SK-N-SH (cell line): ENCODE measurements at regions not wholly inside any gene's neighbourhood (a gene's known extent, or its start where the extent isn't known, plus 50 kb on each side); places are given as distances from the start of the nearest gene placed in this dataset.

Experiments used
- CTCF ChIA-PET: fragments of 300-600, 350-600 bp; formaldehyde crosslinking; extraction: SDS; loops from one replicate; lab custom pipeline; 2021; lab: Yijun Ruan, JAX
- POLR2A ChIA-PET: fragments of 350-600 bp; sonication (Branson Sonifier 250); formaldehyde crosslinking; extraction: SDS; loops from one replicate; lab custom pipeline; 2020; ENCODE audit warnings: antibody characterized with exemption, inconsistent platforms; lab: Yijun Ruan, JAX
- DNase-seq: peaks from one replicate; pipeline ENCODE4 v3.0.0; 2012
- H2AFZ ChIP-seq: fragments of 200-600 bp; sonication (generic); 2 replicates; pipeline ENCODE4 v1.8.1; 2016; ENCODE audit warnings: antibody characterized with exemption, mild to moderate bottlenecking, low read depth
- H3F3A ChIP-seq: fragments of 200-600 bp; sonication (generic); replicated peaks from 2 replicates; pipeline ENCODE3; 2016; ENCODE audit warnings: antibody characterized with exemption, mild to moderate bottlenecking; ENCODE audit not compliant: insufficient read depth
- H3K27ac ChIP-seq, 2 experiments: fragments of 200-500 bp in 1 of 2; fragments of 200-600 bp in 1 of 2; sonication (Bioruptor generic) in 1 of 2; sonication (generic), shearing (Covaris generic) in 1 of 2; 2 replicates each; pipeline versions ENCODE4 v1.5.1 to v1.6.1; 2014 to 2016; ENCODE audit warnings: low read depth in 2 of 2, inconsistent platforms in 1 of 2, low read length in 1 of 2, mild to moderate bottlenecking in 1 of 2, mixed read lengths in 1 of 2
- H3K27me3 ChIP-seq: fragments of 200-600 bp; sonication (generic), shearing (Covaris generic); 2 replicates; pipeline ENCODE4 v1.6.1; 2016; ENCODE audit warnings: mixed run types; ENCODE audit not compliant: insufficient read depth
- H3K36me3 ChIP-seq, 2 experiments: fragments of 200-500 bp in 1 of 2; fragments of 200-600 bp in 1 of 2; sonication (Bioruptor generic) in 1 of 2; sonication (generic) in 1 of 2; replicated peaks in 1 of 2; 2 replicates each; pipeline versions ENCODE3 to v1.5.1; 2014 to 2016; ENCODE audit warnings: low read length in 1 of 2, mild to moderate bottlenecking in 1 of 2; ENCODE audit not compliant: insufficient read depth in 2 of 2, control insufficient read depth in 1 of 2
- H3K4me1 ChIP-seq, 2 experiments: fragments of 200-500 bp in 1 of 2; fragments of 200-600 bp in 1 of 2; sonication (Bioruptor generic) in 1 of 2; sonication (generic), shearing (Covaris generic) in 1 of 2; 2 replicates each; pipeline versions ENCODE4 v1.5.1 to v1.6.1; 2014 to 2016; ENCODE audit warnings: low read depth in 1 of 2, low read length in 1 of 2, mixed run types in 1 of 2; ENCODE audit not compliant: insufficient read depth in 2 of 2, control insufficient read depth in 1 of 2
- H3K4me2 ChIP-seq: fragments of 200-600 bp; sonication (generic), shearing (Covaris generic); 2 replicates; pipeline ENCODE4 v1.6.1; 2017; ENCODE audit warnings: mixed run types
- H3K4me3 ChIP-seq, 2 experiments: fragments of 200-500 bp in 1 of 2; fragments of 200-600 bp in 1 of 2; sonication (Bioruptor generic) in 1 of 2; sonication (generic), shearing (Covaris generic) in 1 of 2; 2 replicates each; pipeline versions ENCODE4 v1.5.1 to v1.8.1; 2014 to 2016; ENCODE audit warnings: low read depth in 2 of 2, inconsistent platforms in 1 of 2, low read length in 1 of 2, mild to moderate bottlenecking in 1 of 2, mixed read lengths in 1 of 2, moderate library complexity in 1 of 2
- H3K79me2 ChIP-seq: fragments of 200-600 bp; sonication (generic); 2 replicates; pipeline ENCODE4 v1.8.1; 2017; ENCODE audit warnings: mild to moderate bottlenecking; ENCODE audit not compliant: insufficient read depth
- H3K9ac ChIP-seq: fragments of 200-600 bp; sonication (generic); 2 replicates; pipeline ENCODE4 v1.6.1; 2017; ENCODE audit warnings: mixed run types
- H3K9me2 ChIP-seq: fragments of 200-600 bp; sonication (generic); 2 replicates; pipeline ENCODE4 v1.6.1; 2017; ENCODE audit warnings: mixed run types
- H3K9me3 ChIP-seq: fragments of 200-600 bp; sonication (generic); 2 replicates; pipeline ENCODE4 v1.6.1; 2017; ENCODE audit warnings: mixed run types, mild to moderate bottlenecking, moderate library complexity
- H4K20me1 ChIP-seq: fragments of 200-600 bp; sonication (generic); 2 replicates; pipeline ENCODE4 v1.6.1; 2017; ENCODE audit warnings: mild to moderate bottlenecking, mixed run types; ENCODE audit not compliant: insufficient read depth
- ELF1 ChIP-seq: IDR thresholded peaks from 2 replicates; pipeline ENCODE4 v1.4.0; 2012
- FOSL2 ChIP-seq: IDR thresholded peaks from 2 replicates; pipeline ENCODE4 v1.4.0; 2012; ENCODE audit warnings: low read depth, mild to moderate bottlenecking, moderate library complexity, borderline replicate concordance
- FOXJ3 ChIP-seq: sonication (generic); formaldehyde crosslinking; IDR thresholded peaks from 2 replicates; pipeline ENCODE4 v1.5.1; 2020; ENCODE audit warnings: mild to moderate bottlenecking, missing genetic modification reagents
- FOXM1 ChIP-seq: IDR thresholded peaks from 2 replicates; pipeline ENCODE4 v1.4.0; 2012; ENCODE audit warnings: low read depth, mild to moderate bottlenecking
- JUND ChIP-seq: IDR thresholded peaks from 2 replicates; pipeline ENCODE4 v1.4.0; 2012
- MAX ChIP-seq: IDR thresholded peaks from 2 replicates; pipeline ENCODE4 v1.4.0; 2012; ENCODE audit warnings: low read depth
- MXI1 ChIP-seq: IDR thresholded peaks from 2 replicates; pipeline ENCODE4 v1.6.1; 2012; ENCODE audit warnings: mild to moderate bottlenecking, low read depth, low read length, improper control_type of control experiment
- NFIC ChIP-seq: IDR thresholded peaks from 2 replicates; pipeline ENCODE4 v1.4.0; 2012; ENCODE audit warnings: borderline replicate concordance
- NRF1 ChIP-seq: IDR thresholded peaks from 2 replicates; pipeline ENCODE4 v1.6.1; 2012; ENCODE audit warnings: low read depth, mild to moderate bottlenecking, low read length
- RFX5 ChIP-seq: IDR thresholded peaks from 2 replicates; pipeline ENCODE4 v1.6.1; 2012; ENCODE audit warnings: mild to moderate bottlenecking, improper control_type of control experiment, low read length
- RXRA ChIP-seq: IDR thresholded peaks from 2 replicates; pipeline ENCODE4 v1.4.0; 2012; ENCODE audit warnings: low read depth, mild to moderate bottlenecking, borderline replicate concordance
- SMC3 ChIP-seq: IDR thresholded peaks from 2 replicates; pipeline ENCODE4 v1.6.1; 2012; ENCODE audit warnings: low read depth, low read length, improper control_type of control experiment
- ZBTB33 ChIP-seq: IDR thresholded peaks from 2 replicates; pipeline ENCODE4 v1.4.0; 2012; ENCODE audit warnings: low read depth, borderline replicate concordance
- WGBS: methylation state at CpG from one replicate; pipeline ENCODE4 v1.1.6; 2017; ENCODE audit warnings: low lambda C conversion rate; 5-methylcytosine and 5-hydroxymethylcytosine counted together
- TF ChIP-seq, protein P1 (sequence below): IDR thresholded peaks from 2 replicates; pipeline ENCODE4; 2012
- TF ChIP-seq, protein P2 (sequence below): fragments of 150-350 bp; IDR thresholded peaks from 2 replicates; pipeline ENCODE4 v1.6.1; 2016; ENCODE audit warnings: mild to moderate bottlenecking, low read depth, low read length
- TF ChIP-seq, protein P3 (sequence below): fragments of 200-600 bp; sonication (generic); IDR thresholded peaks from 2 replicates; pipeline ENCODE4 v1.6.1; 2017; ENCODE audit warnings: antibody characterized with exemption, mild to moderate bottlenecking, moderate library complexity

DNA sequence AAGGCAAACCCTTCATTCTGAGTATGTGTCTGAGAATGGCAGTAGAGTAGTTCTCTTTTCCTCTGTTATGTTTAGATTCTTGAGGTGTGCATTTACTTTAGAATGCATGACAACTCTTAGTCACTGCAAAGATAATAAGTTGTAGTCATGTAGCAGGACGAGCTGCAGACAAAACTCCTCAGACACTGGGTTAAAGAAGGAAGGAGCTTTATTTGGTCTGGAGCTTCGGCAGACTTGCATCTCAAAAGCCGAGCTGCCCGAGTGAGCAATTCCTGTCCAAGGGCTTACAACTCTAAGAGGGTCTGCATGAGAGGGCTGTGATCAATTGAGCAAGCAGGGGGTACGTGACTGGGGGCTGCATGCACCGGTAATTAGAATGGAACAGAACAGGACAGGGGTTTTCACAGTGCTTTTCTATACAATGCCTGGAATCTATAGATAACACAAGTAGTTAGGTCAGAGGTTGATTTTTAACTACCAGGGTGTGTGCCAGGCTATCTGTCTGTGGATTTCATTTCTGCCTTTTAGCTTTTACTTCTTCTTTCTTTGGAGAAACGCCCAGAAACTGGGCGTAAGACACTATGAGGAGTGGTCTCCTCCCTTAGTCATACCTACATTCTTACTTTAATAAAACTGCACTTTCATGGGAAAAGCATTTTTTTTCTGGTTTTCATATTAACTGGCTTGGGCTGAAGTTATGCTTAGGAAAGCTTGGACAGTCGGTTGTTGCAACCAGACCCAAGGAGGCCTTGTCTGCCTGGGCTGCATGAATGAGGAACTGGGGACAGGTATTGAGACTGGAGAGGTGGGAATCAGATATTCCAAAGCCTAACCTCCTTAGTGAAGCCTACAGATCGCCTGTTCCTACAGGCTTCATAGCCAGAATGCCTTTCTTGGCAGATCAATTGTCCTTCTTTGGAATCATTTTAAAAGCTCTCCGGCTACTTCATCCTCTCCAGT, 115.1 kb downstream of the RHOU start:
- 73% methylated on average over 11 of the region's 11 CpGs for WGBS
- H3K9ac ChIP-seq: no peak overlapping the region
- CTCF ChIA-PET: interaction anchor here (0.8 to 0.9 kb wide), 2 partner anchors 21 to 378 kb away, joined by 3 read pairs; no protein-coding TSS in a partner anchor
- no peak overlapping the region for H3K4me2 ChIP-seq
- H3K9me3 ChIP-seq: no peaks in the 10 kb centered on the region
- no peaks in the 10 kb centered on the region for H3F3A ChIP-seq
- no peaks in the 10 kb centered on the region for H4K20me1 ChIP-seq
- no peaks in the 10 kb centered on the region for H3K79me2 ChIP-seq
- peaks cover 0 to 2% of the 10 kb centered on the region in 2 experiments; a peak in 1 of 4 replicates for H3K4me1 ChIP-seq
- no peak overlapping the region for H3K27ac ChIP-seq
- no peak overlapping the region for H3K4me3 ChIP-seq
- H3K36me3 ChIP-seq: no peaks in the 10 kb centered on the region
- DNase-seq: no peak
- H3K27me3 ChIP-seq: no peaks in the 10 kb centered on the region
- POLR2A ChIA-PET: no interaction called here
- TF ChIP-seq ELF1 (no peak), NFIC (no peak), FOSL2 (no peak), MAX (no peak)
- TF ChIP-seq, all 33 proteins: peak for 0
- Histone ChIP-seq H2AFZ (no peak overlapping the region), H3K9me2 (no peaks in the 10 kb centered on the region)

GRCh38 chr1:228851193-228851592, 115.9 kb downstream of the RHOU start:
- Histone ChIP-seq H3F3A (no peaks in the 10 kb centered on the region), H3K4me2 (no peak overlapping the region), H3K79me2 (no peaks in the 10 kb centered on the region), H3K4me3 (no peak overlapping the region), H3K9ac (no peak overlapping the region), H3K9me2 (no peaks in the 10 kb centered on the region), H2AFZ (no peak overlapping the region), H3K36me3 (no peaks in the 10 kb centered on the region), H4K20me1 (no peaks in the 10 kb centered on the region), H3K9me3 (no peaks in the 10 kb centered on the region), H3K27ac (no peak overlapping the region), H3K27me3 (no peaks in the 10 kb centered on the region), H3K4me1 (peaks cover 0 to 2% of the 10 kb centered on the region in 2 experiments; a peak in 1 of 4 replicates)
- POLR2A ChIA-PET: no interaction called here
- no peak for TF ChIP-seq RFX5
- TF ChIP-seq ZBTB33: no peak
- TF ChIP-seq NRF1: no peak
- no peak for TF ChIP-seq MXI1
- no peak for TF ChIP-seq JUND
- TF ChIP-seq FOXM1: no peak
- TF ChIP-seq, protein P1, sequence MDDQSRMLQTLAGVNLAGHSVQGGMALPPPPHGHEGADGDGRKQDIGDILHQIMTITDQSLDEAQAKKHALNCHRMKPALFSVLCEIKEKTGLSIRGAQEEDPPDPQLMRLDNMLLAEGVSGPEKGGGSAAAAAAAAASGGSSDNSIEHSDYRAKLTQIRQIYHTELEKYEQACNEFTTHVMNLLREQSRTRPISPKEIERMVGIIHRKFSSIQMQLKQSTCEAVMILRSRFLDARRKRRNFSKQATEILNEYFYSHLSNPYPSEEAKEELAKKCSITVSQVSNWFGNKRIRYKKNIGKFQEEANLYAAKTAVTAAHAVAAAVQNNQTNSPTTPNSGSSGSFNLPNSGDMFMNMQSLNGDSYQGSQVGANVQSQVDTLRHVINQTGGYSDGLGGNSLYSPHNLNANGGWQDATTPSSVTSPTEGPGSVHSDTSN: no peak
- no peak for TF ChIP-seq SMC3
- TF ChIP-seq MAX: no peak
- no peak for TF ChIP-seq NFIC
- TF ChIP-seq, protein P2, sequence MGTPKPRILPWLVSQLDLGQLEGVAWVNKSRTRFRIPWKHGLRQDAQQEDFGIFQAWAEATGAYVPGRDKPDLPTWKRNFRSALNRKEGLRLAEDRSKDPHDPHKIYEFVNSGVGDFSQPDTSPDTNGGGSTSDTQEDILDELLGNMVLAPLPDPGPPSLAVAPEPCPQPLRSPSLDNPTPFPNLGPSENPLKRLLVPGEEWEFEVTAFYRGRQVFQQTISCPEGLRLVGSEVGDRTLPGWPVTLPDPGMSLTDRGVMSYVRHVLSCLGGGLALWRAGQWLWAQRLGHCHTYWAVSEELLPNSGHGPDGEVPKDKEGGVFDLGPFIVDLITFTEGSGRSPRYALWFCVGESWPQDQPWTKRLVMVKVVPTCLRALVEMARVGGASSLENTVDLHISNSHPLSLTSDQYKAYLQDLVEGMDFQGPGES: no peak
- no peak for TF ChIP-seq ELF1
- TF ChIP-seq, protein P3, sequence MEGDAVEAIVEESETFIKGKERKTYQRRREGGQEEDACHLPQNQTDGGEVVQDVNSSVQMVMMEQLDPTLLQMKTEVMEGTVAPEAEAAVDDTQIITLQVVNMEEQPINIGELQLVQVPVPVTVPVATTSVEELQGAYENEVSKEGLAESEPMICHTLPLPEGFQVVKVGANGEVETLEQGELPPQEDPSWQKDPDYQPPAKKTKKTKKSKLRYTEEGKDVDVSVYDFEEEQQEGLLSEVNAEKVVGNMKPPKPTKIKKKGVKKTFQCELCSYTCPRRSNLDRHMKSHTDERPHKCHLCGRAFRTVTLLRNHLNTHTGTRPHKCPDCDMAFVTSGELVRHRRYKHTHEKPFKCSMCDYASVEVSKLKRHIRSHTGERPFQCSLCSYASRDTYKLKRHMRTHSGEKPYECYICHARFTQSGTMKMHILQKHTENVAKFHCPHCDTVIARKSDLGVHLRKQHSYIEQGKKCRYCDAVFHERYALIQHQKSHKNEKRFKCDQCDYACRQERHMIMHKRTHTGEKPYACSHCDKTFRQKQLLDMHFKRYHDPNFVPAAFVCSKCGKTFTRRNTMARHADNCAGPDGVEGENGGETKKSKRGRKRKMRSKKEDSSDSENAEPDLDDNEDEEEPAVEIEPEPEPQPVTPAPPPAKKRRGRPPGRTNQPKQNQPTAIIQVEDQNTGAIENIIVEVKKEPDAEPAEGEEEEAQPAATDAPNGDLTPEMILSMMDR: no peak
- TF ChIP-seq RXRA: no peak
- TF ChIP-seq FOXJ3: no peak
- WGBS: 98% methylated on average over 5 of the region's 5 CpGs
- DNase-seq: no peak
- CTCF ChIA-PET: no interaction called here
